ENCODE measurements at regions not wholly inside any gene's neighbourhood (a gene's known extent, or its start where the extent isn't known, plus 50 kb on each side); places are given as distances from the start of the nearest gene placed in this dataset.
"Not testable (repeated sequence)": the region's sequence is repeated elsewhere in the genome, so short reads cannot be mapped to it uniquely, and the experiment has no call there.

DNA sequence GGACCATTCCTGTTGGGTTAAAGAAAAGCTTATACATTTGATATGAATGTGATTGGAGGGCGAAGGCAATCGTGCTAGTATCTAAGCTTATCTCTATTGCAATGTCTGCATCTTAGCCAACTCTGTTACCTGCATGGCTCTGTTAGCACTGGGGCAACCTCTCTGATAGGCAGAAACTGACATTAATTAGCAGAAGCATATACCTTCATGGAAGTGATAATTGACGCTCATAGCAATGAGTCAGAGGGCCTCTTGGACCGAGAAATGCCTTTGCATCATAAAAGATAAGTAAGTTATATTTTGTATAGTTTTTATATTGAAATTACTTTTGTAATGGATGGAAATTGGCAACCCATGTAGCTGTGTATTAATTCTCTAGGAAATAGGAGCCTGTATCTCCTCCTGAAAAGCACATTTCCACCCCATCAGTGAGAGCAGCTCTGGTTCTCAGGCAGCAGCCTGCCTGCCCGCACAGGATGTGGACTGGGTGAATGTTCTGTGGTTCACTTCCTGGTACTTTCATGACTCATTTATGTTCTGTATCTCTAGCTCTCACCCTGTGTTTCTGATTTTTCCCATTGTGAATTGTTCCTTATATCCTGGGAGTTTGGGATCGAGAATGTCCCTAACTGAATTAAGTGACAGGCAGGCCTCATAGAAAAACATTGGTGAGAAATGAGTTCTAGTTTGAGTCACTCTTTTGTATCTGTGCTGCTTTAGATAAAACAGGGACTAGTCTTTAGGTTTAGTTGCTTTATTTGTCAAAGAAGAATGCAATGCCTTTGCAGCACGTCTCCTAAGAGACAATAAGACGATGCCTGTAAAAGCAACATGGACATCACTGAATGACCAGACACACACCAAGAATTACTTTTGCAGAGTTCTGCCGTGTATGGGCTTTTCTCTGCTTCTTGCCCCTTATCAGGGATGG, 344.9 kb downstream of the DCDC2C start:
- DNase-seq (ENCODE audit: low read depth) = no peak

DNA sequence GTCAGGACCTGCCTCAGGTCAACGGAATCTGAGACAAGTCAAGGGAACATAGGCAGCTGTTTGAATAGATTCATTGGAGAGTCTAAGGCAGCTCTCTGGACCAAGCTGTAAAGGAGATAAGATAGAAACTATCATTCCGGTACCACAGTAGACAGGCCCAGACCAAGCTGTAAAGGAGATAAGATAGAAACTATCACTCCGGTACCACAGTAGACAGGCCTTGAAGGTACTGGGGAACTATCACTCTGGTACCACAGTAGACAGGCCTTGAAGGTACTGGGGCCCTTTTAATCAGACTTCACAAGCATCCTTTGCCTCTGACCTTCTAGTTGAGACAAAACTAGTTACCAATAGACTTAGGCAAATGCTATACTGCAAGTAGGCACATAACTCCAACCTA, 346.1 kb downstream of the DCDC2C start:
- DNase-seq (ENCODE audit: low read depth) = no peak

DNA sequence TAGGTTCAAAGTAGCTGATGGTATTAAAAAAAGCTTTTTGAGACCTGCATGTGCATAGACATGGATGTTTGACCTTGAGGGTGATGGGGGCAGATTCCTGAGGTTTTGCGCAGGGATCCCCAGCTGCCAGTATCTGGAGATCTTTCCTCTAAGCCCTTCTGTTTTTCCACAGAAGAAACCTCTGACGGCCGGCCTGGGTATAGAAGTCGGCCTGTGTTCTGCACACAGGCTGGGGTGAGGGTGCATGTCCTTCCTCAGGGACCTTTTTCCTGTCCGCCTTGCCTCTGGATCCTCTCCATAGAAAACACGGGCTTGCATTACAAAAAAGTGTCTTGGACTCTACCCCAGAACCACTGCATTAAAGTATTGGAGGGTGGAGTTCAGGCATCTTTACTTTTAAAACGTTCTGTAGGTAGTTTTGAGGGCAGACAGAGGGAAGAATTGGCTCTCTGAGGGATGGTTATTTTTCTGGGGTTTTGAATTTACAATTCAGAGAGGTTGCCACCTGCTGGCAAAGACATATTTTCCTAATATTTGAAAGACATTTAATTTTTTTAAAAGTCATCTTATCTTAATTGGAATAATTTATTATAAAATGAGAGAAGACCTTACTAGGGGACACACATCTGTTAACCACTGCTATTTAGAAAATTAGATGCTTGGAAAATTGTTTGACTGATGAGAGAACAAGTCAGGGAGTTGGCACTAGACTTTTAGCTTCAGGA, 350.6 kb downstream of the DCDC2C start:
- no peak for DNase-seq (ENCODE audit: low read depth)

DNA sequence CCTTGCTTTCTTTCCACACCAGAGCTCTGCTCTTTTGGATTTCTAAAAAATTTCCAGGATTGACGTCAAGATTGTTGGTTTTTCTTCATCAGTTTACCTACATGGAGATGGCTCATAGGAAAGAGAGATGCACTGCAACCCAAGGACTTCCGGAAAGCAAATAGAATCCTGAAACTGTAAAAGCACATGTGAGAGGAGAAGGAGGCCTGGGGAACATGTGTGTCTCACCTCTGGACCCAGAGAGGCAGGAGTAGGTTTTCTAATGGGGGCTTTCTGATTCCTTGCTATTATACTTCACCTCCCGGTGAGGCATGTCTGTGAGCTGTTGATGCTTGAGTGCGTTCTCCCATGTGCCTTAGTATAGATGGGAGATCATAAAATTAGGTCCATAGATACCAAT, 362.8 kb downstream of the DCDC2C start:
- DNase-seq (ENCODE audit: low read depth) = no peak

DNA sequence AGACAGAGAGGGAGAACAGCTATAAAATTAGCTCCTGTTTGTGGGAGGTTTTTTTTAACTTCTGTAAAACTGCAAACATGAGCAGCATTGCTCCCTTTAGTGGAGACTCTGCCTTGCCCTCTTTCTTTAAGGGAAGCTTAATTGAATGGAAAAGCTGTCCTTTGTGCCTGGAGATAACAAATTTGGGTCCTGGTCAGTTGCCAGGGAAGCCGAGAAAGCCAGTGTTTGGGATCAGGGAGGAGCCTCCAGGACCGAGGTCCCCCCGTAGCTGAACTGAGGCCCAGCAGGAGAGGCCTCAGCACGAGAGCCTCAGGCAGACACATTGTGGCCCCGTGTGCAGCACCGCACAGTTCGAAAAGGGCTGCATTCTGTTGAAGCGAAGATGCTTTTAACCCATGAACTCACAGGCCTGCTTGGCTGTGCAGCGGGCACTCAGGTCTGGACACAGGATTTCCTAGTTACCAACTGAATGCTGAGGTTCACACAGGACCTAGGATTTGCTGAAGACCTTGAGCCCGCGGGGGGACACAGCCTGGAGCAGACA, 369.7 kb downstream of the DCDC2C start:
- DNase-seq (ENCODE audit: low read depth) = no peak

DNA sequence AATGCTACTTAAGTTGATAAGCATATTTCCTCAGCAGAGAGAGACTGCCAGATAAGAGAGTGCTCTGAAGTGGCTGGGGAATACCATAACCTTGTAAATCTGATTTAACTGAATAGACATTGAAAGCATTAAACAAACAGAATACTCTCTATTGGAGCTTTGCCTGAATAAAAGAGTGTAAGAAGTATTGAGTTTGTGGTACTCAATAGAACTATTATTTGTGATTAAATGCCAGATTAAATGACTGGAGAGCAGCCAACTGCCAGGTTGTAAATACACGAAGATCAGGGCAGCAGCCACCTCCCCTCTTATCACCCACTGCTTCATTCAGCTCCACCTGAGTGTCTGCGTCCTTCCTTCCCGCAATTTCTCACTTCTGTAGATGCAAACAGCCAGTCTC, 373.6 kb downstream of the DCDC2C start:
- no peak for DNase-seq (ENCODE audit: low read depth)

DNA sequence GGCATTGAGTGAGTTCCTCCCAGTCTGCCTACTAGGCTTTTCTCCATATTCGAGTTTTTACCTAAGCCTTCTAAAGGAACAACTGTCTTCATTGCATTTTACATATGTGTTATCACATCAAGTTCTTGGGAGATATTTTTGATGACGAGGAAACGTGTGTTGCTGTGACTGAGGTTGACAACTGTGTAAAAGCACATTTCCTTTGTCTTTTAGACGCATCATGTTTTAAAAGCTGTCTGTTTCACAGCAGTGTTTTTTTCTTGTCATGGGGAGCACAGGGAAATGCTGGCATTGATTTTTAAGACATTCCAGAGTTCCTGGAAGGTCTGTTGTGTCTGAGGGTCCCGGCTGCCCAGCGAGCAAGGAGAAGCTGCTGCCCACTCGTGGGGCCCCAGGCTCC, 381.8 kb downstream of the DCDC2C start:
- DNase-seq (ENCODE audit: low read depth) = no peak

DNA sequence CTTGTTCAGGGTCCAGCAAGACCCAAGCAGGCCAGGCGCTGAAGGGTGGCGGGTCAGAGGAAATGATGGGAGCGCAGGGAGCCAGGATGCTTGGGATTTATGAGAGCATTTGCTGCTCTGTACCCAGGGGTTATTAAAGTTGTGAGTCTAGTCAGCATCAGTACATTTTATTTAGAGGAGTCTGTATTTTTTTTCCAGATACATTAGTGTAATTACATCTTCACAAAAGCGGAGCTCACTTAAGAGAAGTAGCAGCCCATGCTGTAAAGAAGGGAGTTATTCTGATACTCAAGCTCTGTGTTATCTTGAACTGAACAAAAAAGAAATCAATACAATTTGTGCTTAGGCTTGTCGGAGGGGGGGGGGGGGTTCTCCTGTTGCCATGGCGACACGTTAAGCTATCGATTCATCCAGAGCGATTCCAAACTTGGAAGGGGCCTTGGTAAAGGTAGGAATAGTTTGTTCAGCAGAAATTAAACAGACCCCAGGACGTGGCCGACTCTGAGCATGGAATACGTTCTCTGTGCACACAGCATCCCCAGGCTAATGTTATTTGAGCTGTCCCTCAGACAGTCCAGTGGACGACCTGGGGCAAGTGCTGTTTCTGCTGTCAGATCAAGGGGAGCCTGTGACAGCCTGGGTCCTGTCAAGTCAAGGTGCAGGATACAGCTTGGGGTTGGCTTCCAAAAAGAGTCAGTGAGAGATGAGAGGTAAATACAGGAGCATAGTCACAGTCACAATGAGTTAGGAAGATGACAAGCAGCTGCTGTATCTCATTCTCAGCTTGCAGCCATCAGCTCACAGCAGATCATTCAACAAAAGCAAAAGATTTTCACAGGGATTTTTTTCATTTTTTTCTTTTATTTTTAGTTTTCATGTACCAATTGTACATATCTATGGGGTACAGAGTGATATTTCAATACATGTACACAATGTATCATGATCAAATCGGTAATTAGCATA, 387.6 kb downstream of the DCDC2C start:
- no peak for DNase-seq (ENCODE audit: low read depth)

DNA sequence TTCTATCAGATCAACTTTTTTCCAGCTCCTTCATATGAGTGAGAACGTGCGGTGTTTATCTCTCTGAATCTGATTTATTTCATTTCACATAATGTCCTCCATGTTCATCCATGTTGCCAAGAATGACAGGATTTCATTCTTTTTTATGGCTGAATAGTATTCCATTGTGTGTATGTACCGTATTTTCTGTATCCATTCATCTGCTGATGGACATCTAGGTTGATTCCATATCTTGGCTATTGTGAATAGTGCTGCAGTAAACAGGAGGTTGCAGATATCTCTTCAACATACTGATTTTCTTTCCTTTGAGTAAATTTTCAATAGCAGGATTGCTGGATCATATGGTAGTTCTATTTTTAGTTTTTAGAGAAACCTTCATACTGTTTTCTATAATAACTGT, 388.5 kb downstream of the DCDC2C start:
- no peak for DNase-seq (ENCODE audit: low read depth)

DNA sequence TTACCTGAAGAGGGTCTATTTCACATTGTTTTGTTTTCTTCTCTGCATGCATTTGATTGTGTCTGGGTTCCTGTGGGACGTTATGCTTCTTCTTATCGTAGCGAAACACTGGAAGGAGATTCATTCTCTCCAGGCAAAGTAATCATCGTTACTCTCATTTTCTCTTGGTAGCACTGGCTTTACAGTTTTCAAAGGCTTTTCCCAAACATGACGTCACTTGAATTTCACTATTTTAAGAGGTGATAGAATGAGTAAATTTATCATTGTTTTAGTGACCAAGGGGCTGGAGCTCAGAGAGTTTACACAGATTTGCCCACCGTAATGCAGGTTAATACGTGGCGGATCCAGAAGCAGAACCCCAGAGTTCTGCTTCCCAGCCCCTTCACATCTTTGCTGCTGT, 391.4 kb downstream of the DCDC2C start:
- DNase-seq (ENCODE audit: low read depth) = no peak

DNA sequence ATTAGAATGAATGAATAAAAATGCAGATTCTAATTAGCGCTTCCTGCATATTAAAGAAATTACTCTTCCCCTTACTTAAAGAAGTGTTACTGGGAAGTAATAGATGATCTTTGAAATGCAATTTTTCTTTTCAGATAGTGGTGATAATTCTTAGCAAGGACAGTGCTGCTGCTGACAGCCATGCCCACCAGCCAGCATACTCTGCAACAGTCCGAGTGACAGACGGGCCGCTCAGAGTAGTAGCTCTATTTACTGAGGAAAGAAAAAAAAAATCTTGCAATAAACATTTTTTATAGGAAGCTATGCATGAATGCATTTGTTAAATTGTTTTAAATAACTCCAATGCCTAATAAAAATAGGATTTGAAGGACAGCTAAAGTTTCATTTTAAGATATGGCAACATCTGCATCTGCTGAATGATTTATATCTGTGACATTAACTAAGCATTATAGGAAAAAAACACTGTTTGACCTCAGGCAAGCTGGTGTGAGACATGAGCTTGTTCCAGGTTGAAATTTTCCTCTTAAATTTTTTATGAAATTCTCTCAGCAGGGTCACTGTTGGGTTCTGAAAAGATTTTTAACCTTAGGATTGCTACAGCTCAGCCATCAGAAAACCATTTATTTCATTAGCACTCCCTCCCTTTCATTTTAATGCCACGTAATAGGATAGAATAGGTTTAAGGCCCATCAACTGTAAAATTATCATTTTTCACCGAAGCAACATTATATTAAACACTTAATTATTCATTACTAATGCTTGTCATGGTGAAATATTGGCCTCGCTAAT, 393.8 kb downstream of the DCDC2C start:
- DNase-seq (ENCODE audit: low read depth) = no peak

DNA sequence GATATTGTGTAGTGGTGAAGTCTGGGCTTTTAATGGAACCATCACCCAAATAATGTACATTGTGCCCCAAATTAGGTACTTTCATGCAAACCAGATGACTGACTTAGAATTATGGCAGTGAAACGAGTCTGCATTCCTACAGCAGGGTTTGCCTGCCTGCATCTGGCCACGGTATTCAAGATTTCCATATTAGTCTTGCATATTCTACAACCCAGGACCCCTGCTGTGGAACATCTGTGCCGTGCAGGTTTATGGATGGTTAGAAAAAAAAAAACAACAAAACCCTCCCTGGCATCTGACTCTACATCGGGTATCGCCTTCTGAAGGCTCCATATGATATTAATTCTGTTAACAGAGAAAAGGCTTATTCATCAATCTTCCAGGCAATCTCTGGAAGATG, 394.8 kb downstream of the DCDC2C start:
- no peak for DNase-seq (ENCODE audit: low read depth)

DNA sequence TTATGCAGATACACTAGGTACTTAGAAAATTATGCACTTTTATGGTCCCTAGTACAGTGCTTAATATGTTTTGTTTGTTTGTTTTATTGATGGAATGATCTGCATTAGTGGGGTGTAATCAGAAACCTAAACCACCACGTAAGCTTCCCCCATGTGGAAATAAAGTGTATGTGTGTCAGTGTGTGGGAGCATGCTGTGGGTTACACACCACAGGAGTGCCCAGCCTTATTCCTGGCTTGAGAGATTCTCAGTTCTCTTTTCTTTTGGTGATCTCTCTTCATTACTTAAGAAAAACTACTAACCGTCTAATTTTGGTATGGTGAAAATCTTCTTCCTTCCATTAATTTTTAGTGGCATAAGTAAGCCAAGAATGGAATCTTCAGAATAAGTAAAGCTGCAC, 398.6 kb downstream of the DCDC2C start:
- DNase-seq (ENCODE audit: low read depth) = no peak

DNA sequence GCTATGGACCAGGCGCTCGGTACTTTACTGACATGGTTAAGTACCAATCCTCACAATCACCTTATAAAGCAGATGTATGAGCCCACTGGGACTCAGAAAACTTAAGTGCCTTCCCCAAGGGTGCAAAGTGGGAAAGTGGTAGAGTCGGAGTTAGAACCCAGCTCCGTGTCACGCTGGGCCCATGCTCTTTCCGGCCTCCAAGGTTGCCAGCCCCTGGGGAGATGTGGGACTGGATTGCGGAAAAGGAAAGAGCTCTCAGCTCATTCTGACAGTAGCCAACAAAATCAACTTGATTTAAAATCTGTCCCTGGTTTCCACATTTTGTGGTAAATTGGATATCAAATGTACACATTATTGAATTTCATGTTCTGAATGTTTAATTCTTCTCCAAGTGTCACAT, 403.8 kb downstream of the DCDC2C start:
- no peak for DNase-seq (ENCODE audit: low read depth)

DNA sequence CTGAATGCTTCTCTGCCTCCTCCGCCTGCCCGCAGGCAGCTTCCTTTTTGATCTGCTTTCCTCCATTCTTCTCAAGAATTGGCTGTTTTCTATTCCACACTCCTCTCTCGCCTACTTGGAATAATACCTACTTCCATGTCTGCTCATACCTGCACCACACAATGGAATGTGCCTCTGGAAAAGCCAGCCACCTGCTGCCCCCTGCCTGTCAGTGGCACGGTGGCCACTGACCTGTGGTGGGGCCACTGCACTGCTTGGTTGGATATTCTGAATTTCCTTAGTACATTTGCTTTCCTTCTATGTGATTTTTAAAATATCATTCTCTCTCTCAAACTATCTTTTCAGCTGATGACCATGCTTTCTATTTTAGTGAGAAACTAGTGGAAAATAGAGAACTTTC, 406.9 kb downstream of the DCDC2C start:
- no peak for DNase-seq (ENCODE audit: low read depth)

DNA sequence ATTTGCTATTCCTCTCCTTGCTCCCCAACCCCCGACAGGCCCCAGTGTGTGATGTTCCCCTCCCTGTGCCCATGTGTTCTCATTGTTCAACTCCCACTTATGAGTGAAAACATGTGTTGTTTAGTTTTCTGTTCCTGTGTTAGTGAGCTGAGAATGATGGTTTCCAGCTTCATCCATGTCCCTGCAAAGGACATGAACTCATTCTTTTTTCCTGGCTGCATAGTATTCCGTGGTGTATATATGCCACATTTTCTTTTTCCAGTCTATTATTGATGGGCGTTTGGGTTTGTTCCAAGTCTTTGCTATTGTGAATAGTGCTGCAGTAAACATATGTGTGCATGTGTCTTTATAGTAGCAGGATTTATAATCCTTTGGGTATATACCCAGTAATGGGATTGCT, 412.1 kb downstream of the DCDC2C start:
- DNase-seq (ENCODE audit: low read depth) = not testable (repeated sequence)

DNA sequence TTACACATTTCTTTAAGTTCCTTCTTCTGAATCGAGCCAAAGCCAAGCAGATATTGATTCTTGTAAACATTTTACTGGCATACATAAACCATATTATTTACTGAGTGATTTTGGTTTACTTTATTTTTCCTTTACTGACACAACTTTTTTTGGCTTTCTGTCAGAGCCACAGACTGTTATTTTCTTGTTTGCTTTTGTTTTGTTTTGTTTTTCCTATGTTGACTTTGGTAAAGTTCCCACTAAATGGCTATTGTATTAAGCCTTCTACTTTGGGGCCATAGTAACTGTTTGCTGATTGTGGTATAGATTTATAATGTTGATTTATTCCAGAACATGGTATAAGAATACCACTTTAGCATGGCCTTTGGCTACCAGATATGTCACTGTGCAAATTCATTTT, 419.4 kb downstream of the DCDC2C start:
- no peak for DNase-seq (ENCODE audit: low read depth)

DNA sequence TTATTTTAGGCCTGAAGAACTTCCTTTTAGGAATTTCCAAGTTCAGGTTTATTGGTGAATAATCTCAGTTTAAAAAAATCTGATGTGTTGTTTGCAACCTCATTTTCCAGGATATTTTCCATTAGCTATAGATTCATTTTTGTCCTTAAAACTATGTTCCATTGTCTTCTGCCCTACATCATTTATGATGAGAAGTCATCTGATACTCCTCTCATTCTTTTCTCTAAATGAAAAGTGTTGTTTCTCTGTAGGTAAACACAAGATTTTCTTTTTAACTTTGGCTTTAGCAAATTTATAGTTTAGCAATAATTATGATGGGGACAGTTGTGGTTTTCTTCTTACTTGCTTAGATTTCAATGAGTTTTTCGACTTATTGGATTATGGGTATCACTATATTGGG, 427.3 kb downstream of the DCDC2C start:
- no peak for DNase-seq (ENCODE audit: low read depth)

DNA sequence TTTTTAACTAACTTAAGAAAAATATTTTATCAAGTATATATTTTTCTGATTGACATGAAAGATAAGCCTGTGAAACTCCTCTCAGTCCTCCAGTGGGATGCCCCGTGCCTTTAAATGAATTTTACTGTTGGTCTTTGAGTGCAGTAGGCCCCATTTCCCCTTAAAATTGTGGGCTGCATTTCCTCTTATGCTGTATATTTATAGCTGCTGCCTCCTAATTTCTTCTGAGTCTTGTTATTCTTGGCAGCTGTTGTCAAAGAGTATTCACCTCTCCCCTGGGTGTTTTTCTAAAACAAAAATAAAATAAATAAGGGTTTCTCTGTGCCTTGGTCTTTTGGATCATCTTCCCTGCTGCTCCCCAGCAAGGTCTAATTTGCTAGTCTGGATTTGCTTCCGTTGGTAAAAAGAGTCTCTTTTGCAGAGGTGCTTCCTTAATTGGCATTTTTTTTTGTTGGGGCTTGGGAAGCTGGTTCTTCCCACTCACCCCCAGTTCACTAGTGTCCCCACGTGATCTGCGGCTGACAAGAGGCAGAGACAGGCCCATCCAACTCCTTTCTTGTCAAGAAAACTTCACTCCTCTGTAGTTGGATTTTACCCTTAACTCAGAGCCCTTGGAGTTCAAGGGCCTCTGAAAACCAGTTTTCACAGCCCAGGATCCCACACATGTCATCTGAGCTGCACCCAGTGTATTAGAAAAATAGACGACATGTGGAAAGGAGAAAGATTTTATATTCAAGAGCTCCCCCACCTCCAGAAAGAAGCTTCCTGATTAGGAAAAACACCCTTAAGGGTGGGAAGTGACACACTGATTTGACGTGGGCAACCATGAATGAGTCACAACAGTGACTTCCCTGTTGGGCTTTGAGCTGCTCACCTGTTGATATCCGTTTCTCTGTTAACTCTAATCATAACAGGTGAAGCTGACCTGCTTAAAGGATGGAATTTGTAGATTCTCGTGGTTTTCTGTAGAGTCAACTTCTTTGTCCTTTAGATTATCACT, 431.5 kb downstream of the DCDC2C start:
- DNase-seq (ENCODE audit: low read depth) = no peak

DNA sequence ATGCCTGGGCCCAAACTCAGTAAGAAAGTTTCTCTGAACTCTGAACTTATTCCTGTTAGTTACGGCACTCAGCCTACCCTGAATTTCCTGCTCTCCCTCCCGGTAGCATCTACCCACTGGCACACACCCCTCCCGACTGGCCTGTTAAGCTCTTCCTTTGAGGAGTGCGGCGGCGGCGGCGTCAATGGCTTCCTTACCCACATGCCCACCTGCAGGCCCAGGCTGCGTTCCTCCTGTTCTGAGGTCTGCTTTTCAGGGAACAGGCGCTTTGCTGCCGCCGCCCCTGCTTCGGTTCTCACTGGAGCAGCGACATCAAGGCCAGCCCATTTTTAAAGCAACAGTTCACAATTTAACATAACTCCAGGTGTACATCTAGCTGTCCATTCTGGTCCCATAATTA, 432.4 kb downstream of the DCDC2C start:
- no peak for DNase-seq (ENCODE audit: low read depth)
